ENCODE measurements at regions not wholly inside any gene's neighbourhood (a gene's known extent, or its start where the extent isn't known, plus 50 kb on each side); places are given as distances from the start of the nearest gene placed in this dataset.

DNA sequence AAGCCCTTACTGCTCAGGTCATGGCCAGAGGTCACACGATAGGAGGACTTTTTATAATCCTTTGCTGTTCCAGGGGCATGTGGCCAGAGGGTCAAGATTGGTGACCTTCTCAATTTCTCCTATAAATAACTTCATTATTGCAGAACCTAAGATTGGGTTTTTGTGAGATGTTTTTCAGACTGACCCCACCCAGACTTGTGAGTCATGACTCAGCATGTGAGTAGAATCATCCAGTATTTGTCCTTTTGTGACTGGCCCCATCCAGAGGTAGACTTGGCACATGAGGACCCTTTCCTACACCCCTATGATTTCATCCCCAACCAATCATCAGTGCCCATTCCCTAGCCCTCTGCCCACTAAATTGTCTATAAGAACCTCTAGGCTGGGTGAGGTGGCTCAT, 84.5 kb upstream of the ABCC4 start:
- no peak overlapping the region for H3K4me3 ChIP-seq
- peaks cover 0 to 9% of the 10 kb centered on the region in 2 experiments; a peak in 3 of 5 replicates for H3K4me1 ChIP-seq (replicated peaks in 1 of 2; ENCODE audit: control insufficient read depth in 2 of 2, insufficient read depth in 2 of 2, low read length in 2 of 2)
- FAIRE-seq: peak; percentile 51
- no peak overlapping the region for H2AFZ ChIP-seq (ENCODE audit: low read depth, low read length)
- in situ Hi-C loops (cut with MboI) (loop anchor here (5.0 kb wide), 1 partner anchor 193 kb away; no protein-coding TSS in a partner anchor), intact Hi-C loops (cut with micrococcal nuclease) (no loop called here)
- H4K20me1 ChIP-seq (replicated peaks; ENCODE audit: control insufficient read depth, insufficient read depth, low read length): no peaks in the 10 kb centered on the region
- no peaks in the 10 kb centered on the region for H3K36me3 ChIP-seq (ENCODE audit: control insufficient read depth, insufficient read depth, low read length)
- BruUV-seq (replicated peaks): no TSS peak
- CTCF ChIA-PET (ENCODE audit: low intra/inter-chr PET ratio): no interaction called here
- H3K9me3 ChIP-seq (replicated peaks; ENCODE audit: control insufficient read depth, insufficient read depth, low read depth, low read length): no peaks in the 10 kb centered on the region
- POLR2A ChIA-PET: no interaction called here
- no peaks in the 10 kb centered on the region; a peak in 2 of 5 replicates for H3K27me3 ChIP-seq (ENCODE audit: control insufficient read depth in 2 of 2, insufficient read depth in 2 of 2, low read length in 2 of 2)
- TF ChIP-seq C11orf30 (IDR thresholded peaks at IDR 0.05; ENCODE audit: low read depth) (peak; percentile 84), NFE2 (IDR thresholded peaks at IDR 0.05; ENCODE audit: low read depth) (peak; percentile 90), EHMT2 (IDR thresholded peaks at IDR 0.05) (no peak), MAFG (tag; conservative IDR thresholded peaks at IDR 0.05) (peak; percentile 82), RBM14 (IDR thresholded peaks at IDR 0.05; ENCODE audit: borderline replicate concordance, insufficient read depth, low read depth, low read length) (no peak), PPARD (CRISPR knock-in tag; IDR thresholded peaks at IDR 0.05) (no peak), ZZZ3 (IDR thresholded peaks at IDR 0.05) (no peak), KLF6 (CRISPR knock-in tag; IDR thresholded peaks at IDR 0.05; ENCODE audit: borderline replicate concordance) (no peak), CEBPG (CRISPR knock-in tag; IDR thresholded peaks at IDR 0.05) (no peak), CEBPG (tag; conservative IDR thresholded peaks at IDR 0.05 in 1 of 2, IDR thresholded peaks at IDR 0.05 in 1 of 2) (no peak), MAFF (IDR thresholded peaks at IDR 0.05; ENCODE audit: low read length) (peak; percentile 72), NFE2L1 (tag; IDR thresholded peaks at IDR 0.05; ENCODE audit: borderline replicate concordance, low read depth) (peak; percentile 36; the same call in 1 of the 2 replicates), ZFP1 (CRISPR knock-in tag; IDR thresholded peaks at IDR 0.05) (no peak), ZNF316 (IDR thresholded peaks at IDR 0.05) (peak; percentile 91), ZNF589 (CRISPR knock-in tag; IDR thresholded peaks at IDR 0.05; ENCODE audit: low read depth) (0 out of 2 replicates have a peak, but pooled peaks have one; percentile 6), MAFK (IDR thresholded peaks at IDR 0.05; ENCODE audit: low read length) (peak; percentile 69; the same call in 1 of the 2 replicates), FIP1L1 (IDR thresholded peaks at IDR 0.05; ENCODE audit: low read depth, low read length, poor library complexity, severe bottlenecking) (no peak), HNRNPL (IDR thresholded peaks at IDR 0.05; ENCODE audit: low read depth, low read length) (no peak), ATF3 (IDR thresholded peaks at IDR 0.05) (peak; percentile 32; the same call in 1 of the 2 replicates), ATF3 (CRISPR knock-in tag; conservative IDR thresholded peaks at IDR 0.05) (no peak)
- 9% methylated on average over 1 of the region's 1 CpG for WGBS (ENCODE audit: insufficient coverage, low coverage, missing lambda C conversion rate)
- H3K79me2 ChIP-seq (ENCODE audit: control insufficient read depth, insufficient read depth, low read length): no peaks in the 10 kb centered on the region
- DNase-seq (ENCODE audit: extremely low read depth in 1 of 4, low spot score in 3 of 4): peak in 1 of 4 experiments; percentile 27
- ATAC-seq: peak; percentile 83
- no peak overlapping the region for H3K27ac ChIP-seq (ENCODE audit: extremely low read depth, low read depth, low read length)
- no peak overlapping the region for H3K4me2 ChIP-seq (ENCODE audit: insufficient read depth, low read length)
- H3K9me1 ChIP-seq (ENCODE audit: control insufficient read depth, insufficient read depth, low read length): no peaks in the 10 kb centered on the region
- no peak overlapping the region for H3K9ac ChIP-seq (ENCODE audit: insufficient read depth in 1 of 2, low read depth in 2 of 2, low read length in 2 of 2)
